HCT116 (cell line): ENCODE measurements at regions not wholly inside any gene's neighbourhood (a gene's known extent, or its start where the extent isn't known, plus 50 kb on each side); places are given as distances from the start of the nearest gene placed in this dataset.

Source experiments
- CEBPB ChIP-seq: IDR thresholded peaks from 2 replicates; pipeline ENCODE4 v1.6.1; 2012; ENCODE audit warnings: low read depth
- EZH2 ChIP-seq: fragments of 200-600 bp; sonication (generic); IDR thresholded peaks from 2 replicates; pipeline ENCODE4 v1.6.1; 2017; ENCODE audit warnings: antibody characterized with exemption, mixed run types
- POLR2A ChIP-seq: IDR thresholded peaks from 2 replicates; pipeline ENCODE4 v1.7.0; 2011; ENCODE audit warnings: borderline replicate concordance; ENCODE audit not compliant: insufficient read depth, insufficient read length; ENCODE audit errors: extremely low read depth
- POLR2AphosphoS5 ChIP-seq: IDR thresholded peaks from 2 replicates; pipeline ENCODE4 v1.6.1; 2011; ENCODE audit warnings: mild to moderate bottlenecking, low read depth, low read length, moderate library complexity
- SRF ChIP-seq: IDR thresholded peaks from 2 replicates; pipeline ENCODE4 v1.6.1; 2012; ENCODE audit warnings: low read depth
- YY1 ChIP-seq: IDR thresholded peaks from 2 replicates; pipeline ENCODE4 v1.6.1; 2011; ENCODE audit warnings: low read length, low read depth, moderate library complexity, mild to moderate bottlenecking; ENCODE audit not compliant: insufficient replicate concordance; ENCODE audit errors: extremely low read depth
- TF ChIP-seq, protein P1 (sequence below), 3 experiments: fragments of 200-600 bp in 1 of 3; sonication (generic) in 1 of 3; IDR thresholded peaks in 2 of 3; conservative IDR thresholded peaks in 1 of 3; 2 replicates each; pipeline ENCODE4 v1.5.1; 2012 to 2017; ENCODE audit warnings: low read depth in 2 of 3, low read length in 2 of 3, antibody characterized with exemption in 1 of 3, borderline replicate concordance in 1 of 3, control low read depth in 1 of 3, mild to moderate bottlenecking in 1 of 3, mixed read lengths in 1 of 3, mixed run types in 1 of 3, moderate library complexity in 1 of 3; ENCODE audit not compliant: insufficient read depth in 1 of 3

GRCh38 chr1:106080608-106081325 is 975.7 kb upstream of the PRMT6 start:
- TF ChIP-seq POLR2AphosphoS5 (no peak), SRF (no peak), POLR2A (no peak), YY1 (no peak), EZH2 (no peak), CEBPB (no peak)
- TF ChIP-seq, protein P1, sequence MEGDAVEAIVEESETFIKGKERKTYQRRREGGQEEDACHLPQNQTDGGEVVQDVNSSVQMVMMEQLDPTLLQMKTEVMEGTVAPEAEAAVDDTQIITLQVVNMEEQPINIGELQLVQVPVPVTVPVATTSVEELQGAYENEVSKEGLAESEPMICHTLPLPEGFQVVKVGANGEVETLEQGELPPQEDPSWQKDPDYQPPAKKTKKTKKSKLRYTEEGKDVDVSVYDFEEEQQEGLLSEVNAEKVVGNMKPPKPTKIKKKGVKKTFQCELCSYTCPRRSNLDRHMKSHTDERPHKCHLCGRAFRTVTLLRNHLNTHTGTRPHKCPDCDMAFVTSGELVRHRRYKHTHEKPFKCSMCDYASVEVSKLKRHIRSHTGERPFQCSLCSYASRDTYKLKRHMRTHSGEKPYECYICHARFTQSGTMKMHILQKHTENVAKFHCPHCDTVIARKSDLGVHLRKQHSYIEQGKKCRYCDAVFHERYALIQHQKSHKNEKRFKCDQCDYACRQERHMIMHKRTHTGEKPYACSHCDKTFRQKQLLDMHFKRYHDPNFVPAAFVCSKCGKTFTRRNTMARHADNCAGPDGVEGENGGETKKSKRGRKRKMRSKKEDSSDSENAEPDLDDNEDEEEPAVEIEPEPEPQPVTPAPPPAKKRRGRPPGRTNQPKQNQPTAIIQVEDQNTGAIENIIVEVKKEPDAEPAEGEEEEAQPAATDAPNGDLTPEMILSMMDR (IDR thresholded peaks at IDR 0.05 in 2 of 3, conservative IDR thresholded peaks at IDR 0.05 in 1 of 3; ENCODE audit: borderline replicate concordance in 1 of 3, insufficient read depth in 1 of 3, low read depth in 2 of 3, low read length in 2 of 3), result no peak
